GM12878 (cell line): ENCODE measurements at regions not wholly inside any gene's neighbourhood (a gene's known extent, or its start where the extent isn't known, plus 50 kb on each side); places are given as distances from the start of the nearest gene placed in this dataset.

Source experiments
- ATAC-seq: fragments of 200-7000 bp; cut with Tn5 transposase; 3 replicates; pipeline ENCODE4 v1.9.1; 2020; ENCODE audit warnings: mild to moderate bottlenecking, moderate library complexity
- BruUV-seq: library from RNA; stranded (reverse); fragments of 400-500 nt; replicated peaks from 2 replicates; lab custom pipeline; 2021; lab: Mats Ljungman, UMichigan
- CTCF ChIA-PET: fragments of 300-600 bp; sonication (Branson Sonifier 250); formaldehyde crosslinking; extraction: SDS; loops from one replicate; lab custom pipeline; 2021; ENCODE audit warnings: inconsistent platforms; lab: Yijun Ruan, JAX
- POLR2A ChIA-PET: fragments of 350-600 bp; formaldehyde crosslinking; extraction: SDS; loops from one replicate; lab custom pipeline; 2021; ENCODE audit warnings: inconsistent platforms; lab: Charles Lee
- RAD21 ChIA-PET: fragments of 300-600 bp; sonication (Branson Sonifier 250); formaldehyde crosslinking; loops from one replicate; lab custom pipeline; 2023; ENCODE audit warnings: antibody characterized with exemption; ENCODE audit not compliant: unreplicated experiment; lab: Charles Lee
- SMC1A ChIA-PET: fragments of 300-600 bp; sonication (Branson Sonifier 250); formaldehyde crosslinking; loops from one replicate; lab custom pipeline; 2023; ENCODE audit not compliant: unreplicated experiment, uncharacterized antibody; lab: Charles Lee
- DNase-seq: peaks from one replicate; pipeline ENCODE4 v3.0.0-alpha.2; 2011; ENCODE audit warnings: low read depth, low spot score
- FAIRE-seq: peaks from 3 replicates; lab custom pipeline; 2011; peaks lifted over from hg19 to GRCh38; lab: Jason Lieb, UNC
- H2AFZ ChIP-seq: 2 replicates; pipeline ENCODE4 v1.6.0; 2011; ENCODE audit warnings: low read depth, low read length, control low read depth; ENCODE audit not compliant: control insufficient read depth
- H3K27ac ChIP-seq: 2 replicates; pipeline ENCODE4 v1.5.1; 2011; ENCODE audit warnings: control low read depth; ENCODE audit not compliant: control insufficient read depth, insufficient read depth
- H3K27me3 ChIP-seq, 2 experiments: replicated peaks in 1 of 2; 2 replicates each; pipeline versions ENCODE4 v1.6.0 to v1.6.1; 2011; ENCODE audit warnings: low read length in 1 of 2; ENCODE audit not compliant: control insufficient read depth in 2 of 2, insufficient read depth in 2 of 2
- H3K36me3 ChIP-seq, 2 experiments: 2 replicates each; pipeline ENCODE4 v1.5.1; 2011; ENCODE audit warnings: low read length in 1 of 2; ENCODE audit not compliant: control insufficient read depth in 2 of 2, insufficient read depth in 2 of 2
- H3K4me1 ChIP-seq: 2 replicates; pipeline ENCODE4 v1.6.1; 2011; ENCODE audit warnings: mild to moderate bottlenecking, low read length, moderate library complexity, mixed read lengths; ENCODE audit not compliant: control insufficient read depth, insufficient read depth
- H3K4me2 ChIP-seq: 2 replicates; pipeline ENCODE4 v1.6.0; 2011; ENCODE audit warnings: control low read depth; ENCODE audit not compliant: control insufficient read depth, insufficient read depth
- H3K4me3 ChIP-seq: fragments of 200-600 bp; sonication (generic); 2 replicates; pipeline ENCODE4 v1.5.1; 2016
- H3K79me2 ChIP-seq: 2 replicates; pipeline ENCODE4 v1.6.0; 2011; ENCODE audit warnings: low read length; ENCODE audit not compliant: control insufficient read depth, insufficient read depth
- H3K9ac ChIP-seq: 2 replicates; pipeline ENCODE4 v1.8.0; 2011; ENCODE audit warnings: low read length, control low read depth, mixed read lengths; ENCODE audit not compliant: control insufficient read depth, insufficient read depth
- H3K9me3 ChIP-seq: replicated peaks from 3 replicates; pipeline ENCODE4 v1.5.1; 2011; ENCODE audit warnings: mild to moderate bottlenecking, low read length; ENCODE audit not compliant: control insufficient read depth, insufficient read depth
- H4K20me1 ChIP-seq: 2 replicates; pipeline ENCODE4 v1.6.0; 2011; ENCODE audit not compliant: control insufficient read depth, insufficient read depth
- BHLHE40 ChIP-seq, 2 experiments: fragments of 450-650 bp in 1 of 2; IDR thresholded peaks; 2 replicates each; pipeline ENCODE4 v1.6.1; 2011 to 2017; ENCODE audit warnings: low read depth in 2 of 2, borderline replicate concordance in 1 of 2, improper control_type of control experiment in 1 of 2, low read length in 1 of 2, mild to moderate bottlenecking in 1 of 2
- FOXM1 ChIP-seq: IDR thresholded peaks from 2 replicates; pipeline ENCODE4 v1.6.1; 2012; ENCODE audit warnings: low read depth, mild to moderate bottlenecking, inconsistent platforms, low read length, moderate library complexity
- HCFC1 ChIP-seq: fragments of 150-350 bp; IDR thresholded peaks from 2 replicates; pipeline ENCODE4 v1.6.1; 2014; ENCODE audit warnings: low read length
- RAD21 ChIP-seq: IDR thresholded peaks from 2 replicates; pipeline ENCODE4 v1.6.1; 2011; ENCODE audit warnings: mild to moderate bottlenecking, low read depth, low read length, moderate library complexity; ENCODE audit not compliant: insufficient read depth
- RUNX3 ChIP-seq: IDR thresholded peaks from 2 replicates; pipeline ENCODE4 v1.6.1; 2012; ENCODE audit warnings: low read length, inconsistent platforms
- SIX5 ChIP-seq: IDR thresholded peaks from 2 replicates; pipeline ENCODE4 v1.6.1; 2011; ENCODE audit warnings: mild to moderate bottlenecking, low read depth, low read length, moderate library complexity; ENCODE audit not compliant: severe bottlenecking
- SPI1 ChIP-seq: IDR thresholded peaks from 2 replicates; pipeline ENCODE4 v1.6.1; 2011; ENCODE audit warnings: low read depth, mild to moderate bottlenecking, low read length, moderate library complexity, borderline replicate concordance; ENCODE audit not compliant: insufficient read depth
- TCF3 ChIP-seq: IDR thresholded peaks from 2 replicates; pipeline ENCODE4 v1.6.1; 2012; ENCODE audit warnings: low read depth, mild to moderate bottlenecking, low read length, borderline replicate concordance; ENCODE audit not compliant: insufficient read depth
- ZSCAN29 ChIP-seq: fragments of 450-650 bp; IDR thresholded peaks from 2 replicates; pipeline ENCODE4 v1.6.1; 2017; ENCODE audit warnings: mild to moderate bottlenecking, moderate library complexity
- WGBS: methylation state at CpG from one replicate; pipeline ENCODE4 v1.1.6; 2016; ENCODE audit warnings: low lambda C conversion rate; ENCODE audit not compliant: insufficient replicate concordance, insufficient coverage; ENCODE audit errors: missing lambda C conversion rate; 5-methylcytosine and 5-hydroxymethylcytosine counted together
- in situ Hi-C: fragments of 300-500 bp; cut with MboI; formaldehyde crosslinking; loops from 9 replicates; pipeline ENCODE4 v1.14.3; 2018; ENCODE audit warnings: mixed read lengths
- intact Hi-C: fragments of 100-400 bp; cut with micrococcal nuclease; formaldehyde crosslinking; loops from one replicate; pipeline ENCODE4 v1.14.2; 2022; ENCODE audit not compliant: unreplicated experiment
- TF ChIP-seq, protein P1 (sequence below): fragments of 450-650 bp; IDR thresholded peaks from 2 replicates; pipeline ENCODE4 v1.6.1; 2017; ENCODE audit warnings: mild to moderate bottlenecking, moderate library complexity
- TF ChIP-seq, protein P2 (sequence below), 3 experiments: IDR thresholded peaks in 2 of 3; conservative IDR thresholded peaks in 1 of 3; 2 replicates each; pipeline ENCODE4 v1.5.1; 2011; ENCODE audit warnings: low read depth in 3 of 3, low read length in 3 of 3, mild to moderate bottlenecking in 3 of 3, control low read depth in 2 of 3, moderate library complexity in 2 of 3, inconsistent platforms in 1 of 3, mixed read lengths in 1 of 3; ENCODE audit not compliant: control insufficient read depth in 2 of 3, insufficient read depth in 1 of 3; ENCODE audit errors: extremely low read depth in 1 of 3
- TF ChIP-seq, protein P3 (sequence below): fragments of 450-650 bp; IDR thresholded peaks from 2 replicates; pipeline ENCODE4 v1.6.1; 2017; ENCODE audit warnings: mild to moderate bottlenecking, moderate library complexity

DNA sequence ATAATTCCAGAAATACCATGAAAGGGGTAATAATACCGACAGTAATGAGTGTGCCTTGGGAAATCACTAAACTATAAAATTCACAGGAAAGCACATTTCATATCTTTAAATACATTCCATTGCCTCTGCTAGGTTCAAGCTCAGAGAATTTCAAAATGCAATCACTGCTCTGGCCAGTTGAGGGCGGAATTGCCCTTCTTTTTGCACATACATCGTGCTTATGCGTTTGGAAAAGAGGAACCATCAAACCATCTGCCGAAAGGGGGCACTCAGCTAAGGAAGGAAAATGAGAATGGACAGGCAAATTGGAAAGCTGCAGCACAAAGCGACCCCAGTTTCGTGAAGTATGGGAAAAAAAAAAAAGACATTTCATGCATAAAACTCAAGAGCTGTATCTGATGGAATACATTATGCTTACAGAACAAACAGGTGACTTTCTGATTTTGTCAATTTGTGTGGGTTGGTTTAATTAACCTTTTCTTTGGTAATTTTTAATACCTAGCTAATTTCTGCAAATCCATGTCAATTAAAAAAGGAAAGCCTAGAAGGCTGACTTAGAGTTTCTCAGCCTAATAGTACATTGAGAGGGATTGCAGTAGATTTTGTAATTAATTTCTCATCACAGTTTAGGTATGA lies 61.4 kb downstream of the TUSC7 start:
- FAIRE-seq, result peak; percentile 91
- no peak overlapping the region for H3K4me2 ChIP-seq
- H3K9ac ChIP-seq, result no peak overlapping the region
- in situ Hi-C loops (loop anchor here (10.0 kb wide), 2 partner anchors 584 to 754 kb away; no protein-coding TSS in a partner anchor), intact Hi-C loops (loop anchor here (1.0 to 10.0 kb wide), 7 partner anchors 91 to 1226 kb away; no protein-coding TSS in a partner anchor)
- RAD21 ChIA-PET, result interaction anchor here (0.6 to 2.1 kb wide), 22 partner anchors 26 to 949 kb away, joined by 3 to 15 read pairs (median 3); no protein-coding TSS in a partner anchor
- no peaks in the 10 kb centered on the region for H3K27me3 ChIP-seq
- WGBS, result 0% methylated on average over 7 of the region's 7 CpGs
- no peaks in the 10 kb centered on the region for H3K79me2 ChIP-seq
- POLR2A ChIA-PET, result no interaction called here
- H3K27ac ChIP-seq, result no peak overlapping the region
- no peaks in the 10 kb centered on the region for H3K4me1 ChIP-seq
- ATAC-seq, result peak; percentile 98
- no peak overlapping the region for H2AFZ ChIP-seq
- BruUV-seq, result no TSS peak
- SMC1A ChIA-PET, result interaction anchor here (0.6 to 3.2 kb wide), 13 partner anchors 15 to 763 kb away, joined by 3 to 22 read pairs (median 4); no protein-coding TSS in a partner anchor
- H3K36me3 ChIP-seq, result no peaks in the 10 kb centered on the region
- CTCF ChIA-PET, result interaction anchor here (0.6 to 2.4 kb wide), 71 partner anchors 10 to 1871 kb away, joined by 3 to 22 read pairs (median 3); no protein-coding TSS in a partner anchor
- peak; percentile 37 for DNase-seq
- H3K9me3 ChIP-seq, result no peaks in the 10 kb centered on the region
- H3K4me3 ChIP-seq, result no peak overlapping the region
- no peaks in the 10 kb centered on the region for H4K20me1 ChIP-seq
- TF ChIP-seq, protein P1, sequence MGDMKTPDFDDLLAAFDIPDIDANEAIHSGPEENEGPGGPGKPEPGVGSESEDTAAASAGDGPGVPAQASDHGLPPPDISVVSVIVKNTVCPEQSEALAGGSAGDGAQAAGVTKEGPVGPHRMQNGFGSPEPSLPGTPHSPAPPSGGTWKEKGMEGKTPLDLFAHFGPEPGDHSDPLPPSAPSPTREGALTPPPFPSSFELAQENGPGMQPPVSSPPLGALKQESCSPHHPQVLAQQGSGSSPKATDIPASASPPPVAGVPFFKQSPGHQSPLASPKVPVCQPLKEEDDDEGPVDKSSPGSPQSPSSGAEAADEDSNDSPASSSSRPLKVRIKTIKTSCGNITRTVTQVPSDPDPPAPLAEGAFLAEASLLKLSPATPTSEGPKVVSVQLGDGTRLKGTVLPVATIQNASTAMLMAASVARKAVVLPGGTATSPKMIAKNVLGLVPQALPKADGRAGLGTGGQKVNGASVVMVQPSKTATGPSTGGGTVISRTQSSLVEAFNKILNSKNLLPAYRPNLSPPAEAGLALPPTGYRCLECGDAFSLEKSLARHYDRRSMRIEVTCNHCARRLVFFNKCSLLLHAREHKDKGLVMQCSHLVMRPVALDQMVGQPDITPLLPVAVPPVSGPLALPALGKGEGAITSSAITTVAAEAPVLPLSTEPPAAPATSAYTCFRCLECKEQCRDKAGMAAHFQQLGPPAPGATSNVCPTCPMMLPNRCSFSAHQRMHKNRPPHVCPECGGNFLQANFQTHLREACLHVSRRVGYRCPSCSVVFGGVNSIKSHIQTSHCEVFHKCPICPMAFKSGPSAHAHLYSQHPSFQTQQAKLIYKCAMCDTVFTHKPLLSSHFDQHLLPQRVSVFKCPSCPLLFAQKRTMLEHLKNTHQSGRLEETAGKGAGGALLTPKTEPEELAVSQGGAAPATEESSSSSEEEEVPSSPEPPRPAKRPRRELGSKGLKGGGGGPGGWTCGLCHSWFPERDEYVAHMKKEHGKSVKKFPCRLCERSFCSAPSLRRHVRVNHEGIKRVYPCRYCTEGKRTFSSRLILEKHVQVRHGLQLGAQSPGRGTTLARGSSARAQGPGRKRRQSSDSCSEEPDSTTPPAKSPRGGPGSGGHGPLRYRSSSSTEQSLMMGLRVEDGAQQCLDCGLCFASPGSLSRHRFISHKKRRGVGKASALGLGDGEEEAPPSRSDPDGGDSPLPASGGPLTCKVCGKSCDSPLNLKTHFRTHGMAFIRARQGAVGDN, result no peak
- no peak for TF ChIP-seq SIX5
- TF ChIP-seq SPI1, result peak; percentile 45; the same call in 1 of the 2 replicates
- no peak for TF ChIP-seq RUNX3
- TF ChIP-seq, protein P2, sequence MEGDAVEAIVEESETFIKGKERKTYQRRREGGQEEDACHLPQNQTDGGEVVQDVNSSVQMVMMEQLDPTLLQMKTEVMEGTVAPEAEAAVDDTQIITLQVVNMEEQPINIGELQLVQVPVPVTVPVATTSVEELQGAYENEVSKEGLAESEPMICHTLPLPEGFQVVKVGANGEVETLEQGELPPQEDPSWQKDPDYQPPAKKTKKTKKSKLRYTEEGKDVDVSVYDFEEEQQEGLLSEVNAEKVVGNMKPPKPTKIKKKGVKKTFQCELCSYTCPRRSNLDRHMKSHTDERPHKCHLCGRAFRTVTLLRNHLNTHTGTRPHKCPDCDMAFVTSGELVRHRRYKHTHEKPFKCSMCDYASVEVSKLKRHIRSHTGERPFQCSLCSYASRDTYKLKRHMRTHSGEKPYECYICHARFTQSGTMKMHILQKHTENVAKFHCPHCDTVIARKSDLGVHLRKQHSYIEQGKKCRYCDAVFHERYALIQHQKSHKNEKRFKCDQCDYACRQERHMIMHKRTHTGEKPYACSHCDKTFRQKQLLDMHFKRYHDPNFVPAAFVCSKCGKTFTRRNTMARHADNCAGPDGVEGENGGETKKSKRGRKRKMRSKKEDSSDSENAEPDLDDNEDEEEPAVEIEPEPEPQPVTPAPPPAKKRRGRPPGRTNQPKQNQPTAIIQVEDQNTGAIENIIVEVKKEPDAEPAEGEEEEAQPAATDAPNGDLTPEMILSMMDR (IDR thresholded peaks at IDR 0.05 in 2 of 3, conservative IDR thresholded peaks at IDR 0.05 in 1 of 3; ENCODE audit: control insufficient read depth in 2 of 3, extremely low read depth in 1 of 3, insufficient read depth in 1 of 3, low read depth in 3 of 3, low read length in 3 of 3), result peak; percentile 89 to 99 (median 99)
- TF ChIP-seq FOXM1, result 0 out of 2 replicates have a peak, but pooled peaks have one; percentile 12
- no peak for TF ChIP-seq HCFC1
- peak; percentile 99 for TF ChIP-seq RAD21
- TF ChIP-seq ZSCAN29, result no peak
- TF ChIP-seq, protein P3, sequence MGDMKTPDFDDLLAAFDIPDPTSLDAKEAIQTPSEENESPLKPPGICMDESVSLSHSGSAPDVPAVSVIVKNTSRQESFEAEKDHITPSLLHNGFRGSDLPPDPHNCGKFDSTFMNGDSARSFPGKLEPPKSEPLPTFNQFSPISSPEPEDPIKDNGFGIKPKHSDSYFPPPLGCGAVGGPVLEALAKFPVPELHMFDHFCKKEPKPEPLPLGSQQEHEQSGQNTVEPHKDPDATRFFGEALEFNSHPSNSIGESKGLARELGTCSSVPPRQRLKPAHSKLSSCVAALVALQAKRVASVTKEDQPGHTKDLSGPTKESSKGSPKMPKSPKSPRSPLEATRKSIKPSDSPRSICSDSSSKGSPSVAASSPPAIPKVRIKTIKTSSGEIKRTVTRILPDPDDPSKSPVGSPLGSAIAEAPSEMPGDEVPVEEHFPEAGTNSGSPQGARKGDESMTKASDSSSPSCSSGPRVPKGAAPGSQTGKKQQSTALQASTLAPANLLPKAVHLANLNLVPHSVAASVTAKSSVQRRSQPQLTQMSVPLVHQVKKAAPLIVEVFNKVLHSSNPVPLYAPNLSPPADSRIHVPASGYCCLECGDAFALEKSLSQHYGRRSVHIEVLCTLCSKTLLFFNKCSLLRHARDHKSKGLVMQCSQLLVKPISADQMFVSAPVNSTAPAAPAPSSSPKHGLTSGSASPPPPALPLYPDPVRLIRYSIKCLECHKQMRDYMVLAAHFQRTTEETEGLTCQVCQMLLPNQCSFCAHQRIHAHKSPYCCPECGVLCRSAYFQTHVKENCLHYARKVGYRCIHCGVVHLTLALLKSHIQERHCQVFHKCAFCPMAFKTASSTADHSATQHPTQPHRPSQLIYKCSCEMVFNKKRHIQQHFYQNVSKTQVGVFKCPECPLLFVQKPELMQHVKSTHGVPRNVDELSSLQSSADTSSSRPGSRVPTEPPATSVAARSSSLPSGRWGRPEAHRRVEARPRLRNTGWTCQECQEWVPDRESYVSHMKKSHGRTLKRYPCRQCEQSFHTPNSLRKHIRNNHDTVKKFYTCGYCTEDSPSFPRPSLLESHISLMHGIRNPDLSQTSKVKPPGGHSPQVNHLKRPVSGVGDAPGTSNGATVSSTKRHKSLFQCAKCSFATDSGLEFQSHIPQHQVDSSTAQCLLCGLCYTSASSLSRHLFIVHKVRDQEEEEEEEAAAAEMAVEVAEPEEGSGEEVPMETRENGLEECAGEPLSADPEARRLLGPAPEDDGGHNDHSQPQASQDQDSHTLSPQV, result peak; percentile 58; the same call in 1 of the 2 replicates
- TF ChIP-seq TCF3, result no peak
- 0 out of 4 replicates have a peak, but pooled peaks of 1 of the 2 experiments have one; percentile 11 for TF ChIP-seq BHLHE40 (IDR thresholded peaks at IDR 0.05; ENCODE audit: borderline replicate concordance in 1 of 2, low read depth in 2 of 2, low read length in 1 of 2)
